SH-SY5Y (cell line): ENCODE measurements at regions not wholly inside any gene's neighbourhood (a gene's known extent, or its start where the extent isn't known, plus 50 kb on each side); places are given as distances from the start of the nearest gene placed in this dataset.

Experiments used
- GATA2 ChIP-seq: IDR thresholded peaks from 2 replicates; pipeline ENCODE4 v1.6.1; 2011; ENCODE audit warnings: mild to moderate bottlenecking, low read depth, low read length
- GATA3 ChIP-seq: IDR thresholded peaks from 2 replicates; pipeline ENCODE4 v1.6.1; 2011; ENCODE audit warnings: low read depth, mild to moderate bottlenecking, low read length, moderate library complexity

DNA sequence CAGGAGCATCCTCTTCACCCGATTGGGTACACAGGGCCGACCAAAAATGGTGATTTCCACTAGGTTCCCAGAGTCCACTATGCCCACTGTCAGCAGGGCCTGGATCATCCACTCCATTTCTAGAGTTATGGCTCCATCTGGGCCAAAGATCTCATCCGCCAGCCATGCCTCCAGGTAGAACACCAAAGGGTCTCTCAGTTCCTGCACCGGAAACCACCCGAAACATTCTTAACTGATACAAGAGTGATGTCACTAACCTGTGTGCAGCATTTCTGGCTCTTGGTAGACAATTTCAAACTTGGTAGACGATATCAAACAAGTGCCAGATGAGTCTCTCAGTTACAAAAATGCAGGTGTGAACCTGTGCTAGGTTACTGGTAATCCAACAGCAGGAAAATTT lies 306.1 kb downstream of the BCOR start:
- TF ChIP-seq GATA2 = no peak
- TF ChIP-seq GATA3 = no peak

DNA sequence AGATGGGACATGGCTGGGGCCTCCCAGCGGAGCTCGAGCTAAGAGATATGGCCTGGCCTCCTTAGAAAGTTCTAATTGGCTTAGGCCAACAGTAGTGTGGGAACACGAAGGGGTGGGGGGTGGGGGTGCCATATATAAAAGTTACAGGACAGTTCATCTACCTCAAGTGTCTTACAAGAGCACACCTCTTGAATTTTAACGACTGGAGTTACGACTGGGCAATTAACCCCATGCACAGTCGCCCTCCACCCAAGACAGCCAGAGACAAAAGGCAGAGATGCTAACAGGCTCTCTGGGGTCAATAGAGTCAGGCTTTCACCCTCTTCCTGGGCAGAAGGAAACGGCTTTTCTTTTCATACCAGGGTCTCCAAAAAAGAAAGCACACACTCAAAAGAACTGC lies 302.2 kb downstream of the BCOR start:
- no peak for TF ChIP-seq GATA3
- TF ChIP-seq GATA2 = no peak

DNA sequence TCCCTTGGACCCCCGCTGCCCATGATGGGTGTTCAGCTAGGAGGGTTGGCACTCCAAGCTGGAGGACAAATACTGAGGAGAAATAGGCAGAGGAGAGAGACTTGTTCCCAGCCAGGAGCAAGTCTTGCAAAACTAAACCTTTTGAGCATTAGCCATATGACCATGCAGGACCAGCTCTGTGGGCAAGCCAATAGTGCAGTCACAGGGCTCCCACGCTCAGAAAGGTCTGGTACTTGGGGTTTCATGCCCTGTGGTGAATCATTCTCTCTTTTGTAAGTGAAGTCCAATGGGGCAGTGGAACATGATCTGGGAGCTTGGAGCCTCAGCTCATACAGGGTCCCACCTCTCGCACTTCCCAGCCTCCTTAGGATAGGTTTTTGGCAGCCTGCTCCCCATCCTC lies 300.9 kb downstream of the BCOR start:
- TF ChIP-seq GATA3 = no peak
- TF ChIP-seq GATA2 = no peak

DNA sequence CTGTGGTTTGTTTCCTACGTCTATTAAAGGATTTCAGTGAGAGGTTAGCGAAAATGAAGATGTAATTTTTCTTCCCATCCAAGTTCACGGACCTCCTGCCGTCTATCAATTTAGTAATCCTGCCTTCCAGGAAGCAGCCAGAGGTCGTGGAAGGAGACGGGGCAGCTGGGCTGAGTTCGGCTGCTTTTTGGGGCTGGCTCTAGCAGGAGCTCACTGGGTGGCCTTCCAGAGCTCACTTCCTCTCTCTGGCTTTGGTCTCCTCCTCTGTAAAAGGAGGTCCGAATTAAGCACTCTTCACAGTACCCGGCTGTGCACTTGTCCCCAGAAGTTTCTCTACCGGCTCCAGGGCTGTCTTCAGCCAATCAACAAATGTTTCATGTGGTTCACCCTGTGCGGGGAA lies 295.4 kb downstream of the BCOR start:
- TF ChIP-seq GATA3 = no peak
- no peak for TF ChIP-seq GATA2

DNA sequence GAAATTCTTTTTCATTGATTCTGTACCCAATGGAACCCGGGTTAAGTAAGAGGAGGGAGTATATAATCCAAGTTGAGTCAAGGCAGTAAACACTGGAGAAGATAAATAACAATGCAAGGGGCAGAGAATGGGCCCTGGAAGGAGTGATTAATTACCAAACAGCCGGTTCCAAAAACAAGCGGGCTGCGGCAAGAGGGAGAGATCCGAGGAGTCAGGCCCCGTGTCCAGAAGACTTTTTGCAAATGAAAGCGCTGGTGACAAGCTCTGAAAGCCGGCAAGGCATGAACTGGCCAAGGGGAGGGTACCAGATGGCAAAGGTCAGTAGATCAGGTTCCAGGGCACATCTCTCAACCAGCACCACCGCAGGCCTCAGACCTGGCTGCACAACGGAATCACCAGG lies 294.9 kb downstream of the BCOR start:
- no peak for TF ChIP-seq GATA3
- TF ChIP-seq GATA2 = no peak

DNA sequence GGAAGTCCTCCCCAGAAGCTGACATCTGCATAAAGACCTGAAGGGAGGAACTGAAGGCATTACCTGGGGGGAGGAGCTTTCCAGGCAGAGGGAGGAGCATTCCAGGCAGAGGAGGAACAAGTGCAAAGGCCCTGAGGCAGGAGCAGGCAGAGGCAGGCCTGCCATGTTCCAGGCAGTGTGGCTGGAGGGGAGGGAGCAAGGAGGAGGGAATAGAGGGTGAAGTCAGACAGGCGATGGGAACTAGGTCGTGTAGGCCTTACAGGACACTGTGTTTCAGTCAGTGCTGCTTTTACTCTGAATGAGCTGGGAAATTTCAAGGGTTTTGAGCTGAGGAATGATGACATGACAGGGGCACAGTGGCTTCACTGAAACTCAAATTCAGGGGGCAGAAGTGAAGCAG lies 292.7 kb downstream of the BCOR start:
- TF ChIP-seq GATA3 (no peak), GATA2 (no peak)

DNA sequence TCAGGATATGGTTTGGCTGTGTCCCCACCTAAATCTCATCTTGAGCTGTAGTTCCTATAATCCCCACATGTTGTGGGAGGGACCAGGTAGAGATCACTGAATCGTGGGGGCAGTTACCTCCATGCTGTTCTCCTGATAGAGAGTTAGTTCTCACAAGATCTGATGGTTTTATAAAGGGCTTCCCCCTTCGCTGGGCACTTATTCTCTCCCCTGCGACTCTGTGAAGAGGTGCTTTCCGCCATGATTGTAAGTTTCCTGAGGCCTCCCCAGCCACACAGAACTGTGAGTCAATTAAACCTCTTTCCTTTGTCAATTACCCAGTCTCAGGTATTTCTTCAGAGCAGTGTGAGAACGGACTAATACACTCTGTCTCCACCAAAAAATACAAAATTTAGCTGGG lies 291.9 kb downstream of the BCOR start:
- TF ChIP-seq GATA2 (no peak), GATA3 (no peak)

DNA sequence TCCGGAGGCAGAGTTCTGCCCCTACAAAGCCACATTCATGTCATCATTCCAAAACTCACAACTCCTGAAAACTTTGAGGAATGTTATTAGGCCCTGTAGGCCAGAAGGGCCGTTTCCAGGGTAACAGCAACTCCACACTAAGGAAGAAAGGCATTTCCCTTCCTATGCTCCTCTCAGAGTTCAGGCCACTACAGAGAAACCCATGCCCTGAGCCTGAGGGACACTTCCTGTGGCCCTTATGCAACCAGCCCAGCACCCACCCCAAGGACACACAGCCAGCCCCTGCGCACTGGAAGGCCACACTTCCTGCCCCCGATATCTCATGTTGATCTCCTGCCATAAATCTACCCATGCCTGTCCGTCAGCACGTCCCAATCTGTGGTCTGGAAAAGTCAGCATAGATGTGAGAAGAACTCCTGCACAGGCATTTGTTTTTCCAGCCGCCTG lies 289.3 kb downstream of the BCOR start:
- TF ChIP-seq GATA2 = peak; percentile 89
- no peak; the same call in 1 of the 2 replicates for TF ChIP-seq GATA3

DNA sequence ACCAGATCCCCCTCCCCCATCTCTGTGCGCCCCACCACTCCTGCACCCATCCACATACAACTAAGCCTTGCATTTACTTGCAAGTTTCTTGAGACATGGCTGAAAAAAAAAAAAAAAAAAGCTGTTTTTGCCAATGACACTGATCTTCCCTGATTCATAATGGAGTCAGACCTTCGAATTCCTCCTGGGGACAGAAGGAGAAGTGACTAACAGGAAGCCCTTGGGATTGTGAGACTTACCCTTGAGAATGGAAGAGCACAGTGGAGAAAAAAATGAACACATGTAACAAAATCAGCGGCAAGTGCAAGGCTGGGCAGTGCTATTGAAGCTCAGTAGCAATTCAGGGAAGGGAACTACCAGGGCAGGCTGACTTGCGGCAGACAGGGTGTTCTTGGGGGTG lies 288.4 kb downstream of the BCOR start:
- TF ChIP-seq GATA3 = no peak
- TF ChIP-seq GATA2 = no peak

DNA sequence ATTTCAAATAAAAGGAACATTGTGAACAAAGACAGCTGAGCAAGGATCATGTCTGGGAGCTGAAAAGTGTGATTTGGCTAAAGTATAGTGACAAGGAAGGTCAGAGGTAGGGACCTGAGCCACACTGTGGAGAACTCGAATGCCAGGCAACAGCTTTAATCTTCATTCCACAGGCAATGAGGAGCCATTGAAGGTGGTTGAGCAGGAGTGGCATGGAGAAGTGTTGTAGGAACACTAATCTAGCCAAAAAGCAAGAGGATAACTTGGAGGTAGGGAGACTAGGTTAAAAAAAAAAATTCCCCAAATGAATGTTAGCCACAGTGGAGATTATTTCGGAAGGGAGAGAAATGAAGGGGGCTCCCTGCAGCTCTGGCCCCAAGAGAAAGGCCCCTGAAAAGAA lies 286.9 kb downstream of the BCOR start:
- no peak for TF ChIP-seq GATA2
- TF ChIP-seq GATA3 = no peak

DNA sequence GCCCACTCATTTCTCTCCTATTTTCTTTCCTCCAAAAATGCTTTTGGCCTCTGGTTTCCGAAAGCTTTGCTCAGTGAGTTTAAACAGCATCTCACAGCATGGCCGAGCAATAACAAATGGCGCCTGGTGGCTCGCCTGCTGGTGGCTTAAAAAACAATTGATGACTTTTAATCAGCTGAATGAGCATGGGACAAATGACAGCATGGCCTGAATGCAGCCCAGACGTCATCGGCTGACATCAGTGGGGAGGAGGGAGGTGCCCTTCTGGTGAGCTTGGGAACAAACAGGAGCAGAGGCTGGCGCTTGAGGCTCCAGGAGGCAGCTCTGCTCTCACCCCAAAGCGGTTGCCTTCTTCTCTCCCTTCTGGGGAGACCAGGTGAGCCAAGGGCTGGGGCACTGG lies 286.4 kb downstream of the BCOR start:
- TF ChIP-seq GATA3 = no peak
- TF ChIP-seq GATA2 = no peak

DNA sequence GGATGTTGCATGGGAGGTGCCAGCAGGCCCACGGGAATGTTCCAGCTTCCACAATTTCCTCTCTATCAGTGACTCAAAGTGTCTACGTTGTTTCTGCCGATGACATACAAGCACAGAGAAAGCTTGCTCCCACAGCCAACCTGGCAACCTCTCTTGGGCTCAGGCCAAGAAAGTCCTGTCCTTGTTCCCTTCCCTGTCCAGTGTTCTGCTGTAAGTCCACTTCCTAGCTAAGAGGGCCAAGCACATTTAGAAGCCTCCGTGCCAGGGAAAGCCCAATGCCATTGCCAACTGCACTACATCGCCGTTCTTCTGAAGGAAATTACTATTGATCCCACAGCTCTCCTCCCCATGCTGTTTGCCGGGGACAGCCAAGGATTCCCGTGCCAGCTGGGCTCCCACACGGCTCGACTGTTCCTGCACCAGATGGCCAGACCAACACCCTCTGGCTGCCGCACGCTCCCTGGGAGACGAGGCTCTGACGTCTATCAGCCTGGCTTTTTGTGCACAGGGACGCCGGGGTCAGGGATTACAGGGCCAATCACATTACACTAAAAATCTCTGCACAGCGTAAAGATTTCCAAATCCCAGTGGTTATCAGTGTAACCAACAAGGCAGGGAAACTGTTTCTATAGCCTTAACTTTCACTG lies 284.0 kb downstream of the BCOR start:
- TF ChIP-seq GATA2 (no peak), GATA3 (no peak)

DNA sequence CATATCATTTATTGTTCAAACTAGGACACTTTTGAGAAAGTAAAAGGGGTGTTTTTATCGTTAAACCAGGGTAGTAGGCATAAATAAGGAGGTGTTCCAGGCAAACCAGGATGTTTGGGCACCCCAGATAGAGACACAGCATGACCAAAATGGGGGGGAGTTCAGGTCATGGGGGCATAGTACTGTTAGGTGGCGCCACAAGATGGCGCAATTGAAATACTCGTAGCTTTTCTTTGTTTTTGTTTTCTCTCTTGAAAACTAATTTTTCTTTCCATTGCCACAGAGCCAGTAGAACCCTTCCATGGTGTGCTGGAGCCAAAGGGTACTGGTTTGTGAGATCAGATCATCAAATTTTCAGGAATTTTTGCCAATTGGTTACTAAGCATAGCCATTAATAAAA lies 283.4 kb downstream of the BCOR start:
- TF ChIP-seq GATA3 = no peak
- no peak for TF ChIP-seq GATA2

DNA sequence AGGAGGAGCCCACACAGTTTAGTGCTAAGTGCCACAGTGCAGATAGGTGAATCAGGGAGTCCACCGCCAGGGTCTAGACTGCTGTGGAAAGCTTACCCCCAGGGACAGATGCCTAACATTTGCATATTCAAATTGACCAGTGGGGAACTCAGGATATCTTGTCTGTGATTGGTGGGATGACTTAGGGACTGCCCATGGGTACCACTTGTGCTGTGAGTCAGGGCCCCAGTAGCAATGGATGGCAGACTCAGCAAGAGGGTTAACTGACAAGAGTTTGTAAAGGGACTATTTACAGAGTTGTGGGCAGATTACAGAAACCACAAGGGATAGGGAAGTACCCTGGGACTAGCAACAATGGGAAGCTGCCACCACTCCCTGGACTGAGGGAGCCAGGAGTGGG lies 282.1 kb downstream of the BCOR start:
- TF ChIP-seq GATA2 (no peak), GATA3 (no peak)

DNA sequence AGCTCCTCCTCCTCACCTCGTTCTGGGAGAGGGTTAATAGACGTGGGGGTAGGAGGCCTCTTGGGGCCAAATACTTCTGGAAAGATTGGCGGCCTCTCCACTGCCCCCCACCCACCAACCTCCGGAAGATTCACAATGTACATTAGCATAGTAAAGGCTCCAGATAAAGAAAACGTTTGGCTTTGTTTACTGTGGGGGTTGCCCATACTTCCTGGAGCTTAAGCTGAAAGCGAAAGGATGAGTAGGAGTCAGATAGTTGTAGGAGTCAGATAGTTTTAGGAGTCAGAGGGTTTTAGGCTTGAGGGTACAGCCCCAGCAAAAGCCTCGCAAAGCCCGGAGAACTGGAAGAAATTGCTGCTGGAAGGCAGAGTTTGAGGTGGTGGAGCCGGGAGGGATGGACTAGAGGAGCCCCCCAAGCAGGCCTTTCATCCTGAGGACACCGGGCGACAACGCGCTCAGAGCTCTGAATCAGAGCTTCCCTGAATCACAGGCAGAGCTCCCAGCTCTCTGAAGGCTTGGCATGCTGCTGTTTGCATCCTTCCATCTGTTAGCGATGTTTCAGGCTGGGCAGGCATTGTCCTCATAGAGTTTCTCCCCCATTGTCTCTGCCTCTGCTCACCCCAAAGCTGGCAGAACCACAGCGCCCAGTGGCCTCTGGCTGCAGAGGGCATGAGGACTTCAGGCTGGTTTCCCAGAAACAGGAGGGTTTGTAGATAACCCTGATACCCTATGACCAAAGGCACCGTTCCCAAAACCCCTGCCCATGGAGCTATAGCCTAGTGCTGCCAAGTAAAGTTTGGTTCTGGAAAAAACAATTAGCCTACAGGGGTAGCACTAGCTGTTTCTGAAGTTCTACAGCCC lies 280.7 kb downstream of the BCOR start:
- TF ChIP-seq GATA2 (no peak), GATA3 (no peak)

DNA sequence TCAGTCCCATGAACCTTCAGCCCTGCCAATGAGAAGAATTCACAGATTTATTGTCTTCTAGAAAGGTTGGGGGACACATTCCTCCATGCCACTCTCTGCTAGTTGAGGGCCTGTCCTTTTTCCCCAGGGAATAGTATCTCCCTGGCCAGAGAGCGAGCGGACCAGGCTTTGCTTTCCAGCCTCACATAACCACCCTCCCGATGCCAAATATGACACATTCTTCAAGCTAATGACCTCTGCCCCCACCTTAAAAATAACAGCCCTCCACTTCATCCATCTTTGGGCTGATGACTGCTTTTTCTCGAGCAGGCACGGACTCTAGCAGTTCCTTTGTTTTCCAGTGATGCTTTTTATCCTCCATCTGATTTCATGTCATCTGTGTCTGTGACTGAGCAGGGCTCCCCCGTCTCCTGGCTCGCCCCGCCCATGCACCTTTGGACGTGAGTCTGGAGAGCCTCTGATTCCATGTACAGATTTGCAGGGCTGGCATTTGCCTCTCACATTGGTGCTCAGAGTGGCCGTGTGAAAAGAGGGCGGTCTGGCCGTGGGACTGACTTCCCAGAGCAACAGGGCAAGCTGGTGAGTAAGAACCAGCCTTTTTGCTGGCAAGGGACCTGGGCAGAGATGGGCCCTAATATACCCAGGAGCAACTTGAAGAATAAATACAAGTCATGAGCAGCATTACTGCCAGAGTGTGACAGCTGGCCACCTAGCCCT lies 279.8 kb downstream of the BCOR start:
- no peak for TF ChIP-seq GATA3
- TF ChIP-seq GATA2 = peak; percentile 86
